Karpas-422 (cell line): ENCODE measurements at regions not wholly inside any gene's neighbourhood (a gene's known extent, or its start where the extent isn't known, plus 50 kb on each side); places are given as distances from the start of the nearest gene placed in this dataset.

ENCODE experiments used
- DNase-seq: peaks from one replicate; pipeline ENCODE4 v3.0.0-alpha.2; 2015
- H2AFZ ChIP-seq: fragments of 200-600 bp; sonication (generic); 2 replicates; pipeline ENCODE4 v1.6.1; 2014; ENCODE audit warnings: antibody characterized with exemption, low read length, mixed read lengths
- H3K27ac ChIP-seq: fragments of 200-600 bp; sonication (generic); 2 replicates; pipeline ENCODE4 v1.5.1; 2014; ENCODE audit warnings: mild to moderate bottlenecking, low read length, moderate library complexity
- H3K27me3 ChIP-seq: fragments of 200-600 bp; sonication (generic); 2 replicates; pipeline ENCODE4 v1.6.1; 2014; ENCODE audit warnings: low read length, mixed read lengths
- H3K36me3 ChIP-seq: fragments of 200-600 bp; sonication (generic); 2 replicates; pipeline ENCODE4 v1.6.1; 2014; ENCODE audit warnings: low read length, mixed read lengths; ENCODE audit not compliant: insufficient read depth
- H3K4me1 ChIP-seq: fragments of 200-600 bp; sonication (generic); 2 replicates; pipeline ENCODE4 v1.6.1; 2014; ENCODE audit warnings: mild to moderate bottlenecking, low read length, mixed read lengths
- H3K4me2 ChIP-seq: fragments of 200-600 bp; sonication (generic); 2 replicates; pipeline ENCODE4 v1.6.1; 2014; ENCODE audit warnings: low read length, low read depth, mild to moderate bottlenecking; ENCODE audit not compliant: poor library complexity, severe bottlenecking
- H3K4me3 ChIP-seq: fragments of 200-600 bp; sonication (generic); 2 replicates; pipeline ENCODE4 v1.5.1; 2014; ENCODE audit warnings: mild to moderate bottlenecking, antibody characterized with exemption, low read length, mixed read lengths
- H3K79me2 ChIP-seq: fragments of 200-600 bp; sonication (generic); 2 replicates; pipeline ENCODE4 v1.6.1; 2014; ENCODE audit warnings: mild to moderate bottlenecking, low read length, mixed read lengths
- H3K9ac ChIP-seq: fragments of 200-600 bp; sonication (generic); 2 replicates; pipeline ENCODE4 v1.6.0; 2014; ENCODE audit warnings: low read length
- H3K9me2 ChIP-seq: fragments of 200-600 bp; sonication (generic), shearing (Covaris generic); replicated peaks from 2 replicates; pipeline ENCODE4 v1.6.0; 2014; ENCODE audit warnings: mild to moderate bottlenecking, low read length, moderate library complexity; ENCODE audit not compliant: insufficient read depth
- H3K9me3 ChIP-seq: fragments of 300-700, 200-600 bp; sonication (generic); 2 replicates; pipeline ENCODE4 v1.6.1; 2014; ENCODE audit warnings: low read length, mixed read lengths
- H4K20me1 ChIP-seq: fragments of 200-600 bp; sonication (generic); 2 replicates; pipeline ENCODE4 v1.6.1; 2014; ENCODE audit warnings: mild to moderate bottlenecking, antibody characterized with exemption, low read length, low read depth; ENCODE audit not compliant: insufficient read depth

- Histone ChIP-seq H3K9ac (no peak overlapping the region), H4K20me1 (no peaks in the 10 kb centered on the region), H3K9me2 (no peaks in the 10 kb centered on the region), H3K36me3 (no peaks in the 10 kb centered on the region), H3K4me2 (peak overlapping the region; percentile 35), H3K27ac (no peak overlapping the region), H3K27me3 (no peaks in the 10 kb centered on the region), H2AFZ (no peak overlapping the region), H3K4me3 (no peak overlapping the region), H3K79me2 (no peaks in the 10 kb centered on the region), H3K9me3 (no peaks in the 10 kb centered on the region), H3K4me1 (peaks cover 22% of the 10 kb centered on the region)
- DNase-seq, result no peak
Observed at GRCh38 chr11:115931548-115932083, 427.4 kb upstream of the CADM1 start.

- H3K36me3 ChIP-seq, result no peaks in the 10 kb centered on the region
- H4K20me1 ChIP-seq, result no peaks in the 10 kb centered on the region
- H3K4me2 ChIP-seq, result peak overlapping the region; percentile 35
- H2AFZ ChIP-seq, result no peak overlapping the region
- H3K9me2 ChIP-seq, result no peaks in the 10 kb centered on the region
- no peaks in the 10 kb centered on the region for H3K79me2 ChIP-seq
- H3K9me3 ChIP-seq, result no peaks in the 10 kb centered on the region
- no peaks in the 10 kb centered on the region for H3K27me3 ChIP-seq
- DNase-seq, result peak; percentile 53
- H3K4me1 ChIP-seq, result peaks cover 22% of the 10 kb centered on the region
- H3K9ac ChIP-seq, result no peak overlapping the region
- no peak overlapping the region for H3K4me3 ChIP-seq
- peak overlapping the region; percentile 34; the same call in 1 of the 2 replicates for H3K27ac ChIP-seq
Observed at GRCh38 chr11:115930886-115931547, 426.8 kb upstream of the CADM1 start.

- Histone ChIP-seq H3K9ac (no peak overlapping the region), H3K4me1 (peaks cover 22% of the 10 kb centered on the region), H3K4me2 (peak overlapping the region; percentile 35), H3K36me3 (no peaks in the 10 kb centered on the region), H4K20me1 (no peaks in the 10 kb centered on the region), H3K27ac (peak overlapping the region; percentile 34; the same call in 1 of the 2 replicates), H2AFZ (no peak overlapping the region), H3K27me3 (no peaks in the 10 kb centered on the region), H3K79me2 (no peaks in the 10 kb centered on the region), H3K4me3 (no peak overlapping the region), H3K9me2 (no peaks in the 10 kb centered on the region), H3K9me3 (no peaks in the 10 kb centered on the region)
- DNase-seq, result peak; percentile 44
Observed at GRCh38 chr11:115930291-115930690, 426.1 kb upstream of the CADM1 start.

GRCh38 chr11:115929618-115930129 is 425.5 kb upstream of the CADM1 start:
- Histone ChIP-seq H4K20me1 (no peaks in the 10 kb centered on the region), H3K4me3 (no peak overlapping the region), H3K27ac (no peak overlapping the region), H3K27me3 (no peaks in the 10 kb centered on the region), H3K9me2 (no peaks in the 10 kb centered on the region), H3K9ac (no peak overlapping the region), H3K9me3 (no peaks in the 10 kb centered on the region), H3K4me2 (no peak overlapping the region), H2AFZ (no peak overlapping the region), H3K4me1 (peaks cover 22% of the 10 kb centered on the region), H3K36me3 (no peaks in the 10 kb centered on the region), H3K79me2 (no peaks in the 10 kb centered on the region)
- DNase-seq, result no peak

GRCh38 chr11:115928811-115929210 is 424.6 kb upstream of the CADM1 start:
- Histone ChIP-seq H3K79me2 (no peaks in the 10 kb centered on the region), H2AFZ (no peak overlapping the region), H4K20me1 (no peaks in the 10 kb centered on the region), H3K9me3 (no peaks in the 10 kb centered on the region), H3K4me1 (peaks cover 22% of the 10 kb centered on the region), H3K27me3 (no peaks in the 10 kb centered on the region), H3K4me3 (no peak overlapping the region), H3K27ac (no peak overlapping the region), H3K36me3 (no peaks in the 10 kb centered on the region), H3K9ac (no peak overlapping the region), H3K4me2 (no peak overlapping the region), H3K9me2 (no peaks in the 10 kb centered on the region)
- no peak for DNase-seq

GRCh38 chr11:115927823-115928329 is 423.7 kb upstream of the CADM1 start:
- Histone ChIP-seq H3K9me3 (no peaks in the 10 kb centered on the region), H3K4me2 (no peak overlapping the region), H3K4me3 (no peak overlapping the region), H2AFZ (no peak overlapping the region), H3K79me2 (no peaks in the 10 kb centered on the region), H3K9ac (no peak overlapping the region), H3K9me2 (no peaks in the 10 kb centered on the region), H3K27ac (no peak overlapping the region), H3K4me1 (peaks cover 22% of the 10 kb centered on the region), H3K36me3 (no peaks in the 10 kb centered on the region), H4K20me1 (no peaks in the 10 kb centered on the region), H3K27me3 (no peaks in the 10 kb centered on the region)
- peak; percentile 9 for DNase-seq

GRCh38 chr11:115926601-115927000 is 422.4 kb upstream of the CADM1 start:
- no peak overlapping the region for H3K4me2 ChIP-seq
- no peak overlapping the region for H3K9ac ChIP-seq
- H3K9me2 ChIP-seq, result no peaks in the 10 kb centered on the region
- H3K36me3 ChIP-seq, result no peaks in the 10 kb centered on the region
- no peaks in the 10 kb centered on the region for H4K20me1 ChIP-seq
- H3K27me3 ChIP-seq, result no peaks in the 10 kb centered on the region
- H3K27ac ChIP-seq, result no peak overlapping the region
- no peak overlapping the region for H2AFZ ChIP-seq
- H3K79me2 ChIP-seq, result no peaks in the 10 kb centered on the region
- no peak for DNase-seq
- no peaks in the 10 kb centered on the region for H3K9me3 ChIP-seq
- H3K4me3 ChIP-seq, result no peak overlapping the region
- H3K4me1 ChIP-seq, result peaks cover 27% of the 10 kb centered on the region

- Histone ChIP-seq H2AFZ (no peak overlapping the region), H3K27me3 (no peaks in the 10 kb centered on the region), H3K9me3 (no peaks in the 10 kb centered on the region), H3K9me2 (no peaks in the 10 kb centered on the region), H3K4me2 (no peak overlapping the region), H3K9ac (no peak overlapping the region), H4K20me1 (no peaks in the 10 kb centered on the region), H3K79me2 (no peaks in the 10 kb centered on the region), H3K4me3 (no peak overlapping the region), H3K36me3 (no peaks in the 10 kb centered on the region), H3K27ac (no peak overlapping the region), H3K4me1 (peaks cover 27% of the 10 kb centered on the region)
- no peak for DNase-seq
Observed at GRCh38 chr11:115926138-115926537, 421.9 kb upstream of the CADM1 start.
